ENCODE measurements at regions not wholly inside any gene's neighbourhood (a gene's known extent, or its start where the extent isn't known, plus 50 kb on each side); places are given as distances from the start of the nearest gene placed in this dataset.

DNA sequence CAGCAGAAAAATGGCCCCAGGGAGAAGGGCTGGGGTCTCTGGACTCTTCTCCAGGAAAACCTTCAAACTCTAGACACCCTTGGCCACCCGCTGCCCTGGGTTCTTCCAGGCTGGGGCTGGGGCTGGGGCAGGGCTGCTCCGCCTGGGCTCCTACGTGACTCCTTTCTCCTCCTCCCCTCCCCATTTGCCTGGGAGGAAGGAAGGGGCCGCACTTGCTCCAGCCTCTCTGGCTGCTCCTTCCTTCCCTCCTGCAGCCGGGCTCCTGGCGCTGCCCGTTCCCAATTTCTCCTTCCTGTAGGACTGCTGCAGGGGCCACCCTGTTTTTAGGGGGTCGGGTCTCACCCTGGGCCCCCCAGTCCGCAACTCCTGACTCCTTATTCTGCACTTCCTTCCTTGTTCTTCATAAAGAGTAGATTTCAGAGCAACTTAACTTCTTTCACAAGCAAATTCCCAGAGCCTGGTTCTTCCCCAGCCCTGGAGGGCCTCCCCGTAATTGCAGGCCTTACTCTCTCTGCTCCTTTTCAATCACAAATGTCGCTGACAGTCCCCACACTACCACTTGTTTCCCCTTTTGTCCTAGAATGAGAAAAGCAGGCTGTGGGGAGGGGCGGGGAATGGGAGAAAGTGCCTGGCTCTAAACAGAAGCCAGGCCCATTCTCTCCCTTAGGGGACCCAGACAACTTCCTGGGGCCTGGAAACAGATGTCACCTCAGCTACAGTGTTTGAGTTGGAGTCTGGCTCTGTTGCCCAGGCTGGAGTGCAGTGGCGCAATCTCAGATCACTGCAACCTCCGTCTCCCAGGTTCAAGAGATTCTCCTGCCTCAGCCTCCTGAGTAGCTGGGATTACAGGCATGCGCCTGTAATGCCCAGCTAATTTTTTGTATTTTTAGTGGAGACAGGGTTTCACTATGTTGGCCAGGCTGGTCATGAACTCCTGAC lies 137.8 kb downstream of the ENGASE start:
- Histone ChIP-seq H2BK20ac (ENCODE audit: low read depth, low read length, poor library complexity, severe bottlenecking) (no peak overlapping the region), H3K79me1 (ENCODE audit: insufficient read depth, low read depth, low read length, poor library complexity, severe bottlenecking) (no peaks in the 10 kb centered on the region), H4K8ac (replicated peaks; ENCODE audit: insufficient read length, low read depth, low read length) (no peak overlapping the region), H3K27me3 (ENCODE audit: insufficient read depth, low read length) (no peaks in the 10 kb centered on the region), H3K4me2 (ENCODE audit: insufficient read depth, insufficient read length, low read length) (peak overlapping the region; percentile 14), H4K5ac (ENCODE audit: insufficient read length, low read depth, low read length) (no peak overlapping the region), H4K91ac (ENCODE audit: insufficient read length, low read depth, low read length) (no peak overlapping the region), H3K23me2 (ENCODE audit: insufficient read length, low read depth, low read length, poor library complexity, severe bottlenecking) (peaks cover 3% of the 10 kb centered on the region), H3K18ac (ENCODE audit: insufficient read length, low read depth, low read length) (peak overlapping the region; percentile 53), H3K14ac (ENCODE audit: insufficient read depth, low read length) (peak overlapping the region; percentile 60; the same call in 1 of the 2 replicates), H3K56ac (ENCODE audit: insufficient read length, low read depth, low read length) (no peak overlapping the region), H3K79me2 (ENCODE audit: insufficient read depth, low read length) (no peaks in the 10 kb centered on the region), H3K23ac (ENCODE audit: insufficient read length, low read depth, low read length) (no peak overlapping the region), H2BK12ac (ENCODE audit: insufficient read length, low read depth, low read length) (no peak overlapping the region), H3K4me1 (ENCODE audit: insufficient read depth, low read length) (peaks cover 2% of the 10 kb centered on the region; the same call in 1 of the 2 replicates), H2BK5ac (ENCODE audit: insufficient read length, low read length) (no peak overlapping the region), H2AK5ac (ENCODE audit: insufficient read length, low read length) (no peak overlapping the region), H2BK120ac (ENCODE audit: low read depth, low read length, poor library complexity, severe bottlenecking) (no peak overlapping the region), H3K9ac (ENCODE audit: extremely low read depth, insufficient read length, low read length) (no peak overlapping the region), H4K20me1 (ENCODE audit: control insufficient read depth, insufficient read depth, insufficient read length) (no peaks in the 10 kb centered on the region), H2BK15ac (ENCODE audit: low read depth, low read length) (no peak overlapping the region), H3K4ac (ENCODE audit: low read depth, low read length) (no peak overlapping the region), H3T11ph (ENCODE audit: low read length) (no peak overlapping the region), H3K27ac (ENCODE audit: insufficient read length, low read depth, low read length) (no peak overlapping the region), H2AFZ (ENCODE audit: low read length) (no peak overlapping the region), H3K9me3 (ENCODE audit: control insufficient read depth, low read depth, low read length) (no peaks in the 10 kb centered on the region)
- peak overlapping the region; percentile 16 to 83 (median 39) for H3K27ac Mint-ChIP-seq
- TF ChIP-seq, protein P1, sequence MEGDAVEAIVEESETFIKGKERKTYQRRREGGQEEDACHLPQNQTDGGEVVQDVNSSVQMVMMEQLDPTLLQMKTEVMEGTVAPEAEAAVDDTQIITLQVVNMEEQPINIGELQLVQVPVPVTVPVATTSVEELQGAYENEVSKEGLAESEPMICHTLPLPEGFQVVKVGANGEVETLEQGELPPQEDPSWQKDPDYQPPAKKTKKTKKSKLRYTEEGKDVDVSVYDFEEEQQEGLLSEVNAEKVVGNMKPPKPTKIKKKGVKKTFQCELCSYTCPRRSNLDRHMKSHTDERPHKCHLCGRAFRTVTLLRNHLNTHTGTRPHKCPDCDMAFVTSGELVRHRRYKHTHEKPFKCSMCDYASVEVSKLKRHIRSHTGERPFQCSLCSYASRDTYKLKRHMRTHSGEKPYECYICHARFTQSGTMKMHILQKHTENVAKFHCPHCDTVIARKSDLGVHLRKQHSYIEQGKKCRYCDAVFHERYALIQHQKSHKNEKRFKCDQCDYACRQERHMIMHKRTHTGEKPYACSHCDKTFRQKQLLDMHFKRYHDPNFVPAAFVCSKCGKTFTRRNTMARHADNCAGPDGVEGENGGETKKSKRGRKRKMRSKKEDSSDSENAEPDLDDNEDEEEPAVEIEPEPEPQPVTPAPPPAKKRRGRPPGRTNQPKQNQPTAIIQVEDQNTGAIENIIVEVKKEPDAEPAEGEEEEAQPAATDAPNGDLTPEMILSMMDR (conservative IDR thresholded peaks at IDR 0.05): peak; percentile 58
- no CpG with 5 or more reads among the region's 15 CpGs for WGBS (ENCODE audit: extremely low coverage, insufficient read length, low lambda C conversion rate)
- H3K9me3 Mint-ChIP-seq: no peaks in the 10 kb centered on the region
- peak overlapping the region; percentile 7 to 64; a peak in 4 of 5 replicates for H3K4me3 Mint-ChIP-seq
- no peaks in the 10 kb centered on the region for H3K36me3 Mint-ChIP-seq (ENCODE audit: insufficient read depth in 1 of 3, low read depth in 3 of 3)
- peak; percentile 80 for DNase-seq
- H3K27me3 Mint-ChIP-seq (ENCODE audit: low read depth): peaks cover 3% of the 10 kb centered on the region
- peaks cover 39 to 49% of the 10 kb centered on the region in 2 experiments for H3K4me1 Mint-ChIP-seq

Data from H9 (cell line).